Caco-2 (cell line): ENCODE measurements at regions not wholly inside any gene's neighbourhood (a gene's known extent, or its start where the extent isn't known, plus 50 kb on each side); places are given as distances from the start of the nearest gene placed in this dataset.

Experiments
- BruUV-seq: library from RNA; stranded (reverse); fragments of 400-500 nt; replicated peaks from 2 replicates; lab custom pipeline; 2021; lab: Mats Ljungman, UMichigan
- CTCF ChIA-PET: fragments of 300-600 bp; sonication (Branson Sonifier 250); formaldehyde crosslinking; loops from one replicate; lab custom pipeline; 2022; ENCODE audit warnings: antibody characterized with exemption; lab: Charles Lee
- POLR2A ChIA-PET: fragments of 300-600 bp; sonication (Branson Sonifier 250); formaldehyde crosslinking; loops from one replicate; lab custom pipeline; 2022; ENCODE audit warnings: antibody characterized with exemption; lab: Charles Lee
- DNase-seq, 2 experiments: peaks; one replicate each; pipeline versions ENCODE4 v3.0.0 to v3.0.0-alpha.2; 2020 to 2022
- H3K27me3 ChIP-seq: replicated peaks from 2 replicates; pipeline ENCODE4 v1.6.0; 2011; ENCODE audit warnings: low read length; ENCODE audit not compliant: control insufficient read depth, insufficient read depth
- H3K36me3 ChIP-seq: 2 replicates; pipeline ENCODE4 v1.5.1; 2011; ENCODE audit warnings: low read length; ENCODE audit not compliant: control insufficient read depth, insufficient read depth
- H3K4me1 ChIP-seq: fragments of 250-450 bp; sonication (Bioruptor Pico); 2 replicates; pipeline ENCODE4 v1.5.1; 2020; ENCODE audit warnings: mild to moderate bottlenecking
- H3K4me3 ChIP-seq: 2 replicates; pipeline ENCODE4 v1.5.1; 2011; ENCODE audit warnings: low read depth, mild to moderate bottlenecking, control low read depth, low read length
- H3K9me3 ChIP-seq: fragments of 250-450 bp; sonication (Bioruptor Pico); 2 replicates; pipeline ENCODE4 v1.5.1; 2020; ENCODE audit warnings: mild to moderate bottlenecking, moderate library complexity
- H3K27ac Mint-ChIP-seq: one replicate; pipeline ENCODE4 v1.8.0; 2022; ENCODE audit warnings: mixed read lengths; ENCODE audit not compliant: unreplicated experiment
- H3K27me3 Mint-ChIP-seq: one replicate; pipeline ENCODE4 v1.8.0; 2022; ENCODE audit warnings: mixed read lengths; ENCODE audit not compliant: insufficient read depth, unreplicated experiment
- H3K36me3 Mint-ChIP-seq: one replicate; pipeline ENCODE4 v1.8.0; 2022; ENCODE audit warnings: mild to moderate bottlenecking, mixed read lengths; ENCODE audit not compliant: insufficient read depth, unreplicated experiment
- H3K4me1 Mint-ChIP-seq: one replicate; pipeline ENCODE4 v1.8.0; 2022; ENCODE audit warnings: low read depth, mixed read lengths; ENCODE audit not compliant: unreplicated experiment
- H3K4me3 Mint-ChIP-seq: one replicate; pipeline ENCODE4 v1.8.0; 2022; ENCODE audit warnings: mild to moderate bottlenecking, moderate library complexity, mixed read lengths; ENCODE audit not compliant: unreplicated experiment
- H3K9me3 Mint-ChIP-seq: one replicate; pipeline ENCODE4 v1.8.0; 2022; ENCODE audit warnings: mixed read lengths; ENCODE audit not compliant: unreplicated experiment
- CTCF ChIP-seq, 2 experiments: fragments of 200-600 bp in 1 of 2; IDR thresholded peaks; 1 replicate in 1 of 2; 2 replicates in 1 of 2; pipeline versions ENCODE4 v1.5.1 to v1.8.0; 2011 to 2022; ENCODE audit warnings: antibody characterized with exemption in 1 of 2, control low read depth in 1 of 2, inconsistent platforms in 1 of 2, low read depth in 1 of 2, low read length in 1 of 2, mild to moderate bottlenecking in 1 of 2, moderate library complexity in 1 of 2; ENCODE audit not compliant: insufficient read depth in 1 of 2, severe bottlenecking in 1 of 2, unreplicated experiment in 1 of 2
- intact Hi-C: fragments of 100-400 bp; cut with micrococcal nuclease; formaldehyde crosslinking; loops from one replicate; pipeline ENCODE4 v1.10.0; 2022; ENCODE audit not compliant: unreplicated experiment

- ChIA-PET CTCF (no interaction called here), POLR2A (no interaction called here)
- no peaks in the 10 kb centered on the region for H3K4me1 ChIP-seq
- H3K36me3 ChIP-seq, result no peaks in the 10 kb centered on the region
- Mint-ChIP-seq H3K27ac (no peak overlapping the region), H3K4me3 (no peak overlapping the region), H3K27me3 (peaks cover 2% of the 10 kb centered on the region), H3K36me3 (no peaks in the 10 kb centered on the region), H3K4me1 (no peaks in the 10 kb centered on the region), H3K9me3 (no peaks in the 10 kb centered on the region)
- BruUV-seq, result no TSS peak
- no peaks in the 10 kb centered on the region for H3K27me3 ChIP-seq
- no peak for DNase-seq
- intact Hi-C loops, result no loop called here
- no peak for TF ChIP-seq CTCF (IDR thresholded peaks at IDR 0.05; ENCODE audit: insufficient read depth in 1 of 2, low read depth in 1 of 2, low read length in 1 of 2, severe bottlenecking in 1 of 2, unreplicated experiment in 1 of 2)
- H3K4me3 ChIP-seq, result no peak overlapping the region
- H3K9me3 ChIP-seq, result no peaks in the 10 kb centered on the region
Measured at GRCh38 chr3:40739971-40740370, 215.2 kb downstream of the ZNF621 start.

- H3K4me3 Mint-ChIP-seq, result no peak overlapping the region
- peaks cover 2% of the 10 kb centered on the region for H3K27me3 Mint-ChIP-seq
- no peaks in the 10 kb centered on the region for H3K9me3 ChIP-seq
- no peak overlapping the region for H3K4me3 ChIP-seq
- BruUV-seq, result no TSS peak
- no peak for DNase-seq
- intact Hi-C loops, result no loop called here
- no peak for TF ChIP-seq CTCF (IDR thresholded peaks at IDR 0.05; ENCODE audit: insufficient read depth in 1 of 2, low read depth in 1 of 2, low read length in 1 of 2, severe bottlenecking in 1 of 2, unreplicated experiment in 1 of 2)
- H3K36me3 Mint-ChIP-seq, result no peaks in the 10 kb centered on the region
- no peaks in the 10 kb centered on the region for H3K27me3 ChIP-seq
- H3K4me1 Mint-ChIP-seq, result no peaks in the 10 kb centered on the region
- no peaks in the 10 kb centered on the region for H3K9me3 Mint-ChIP-seq
- ChIA-PET CTCF (no interaction called here), POLR2A (no interaction called here)
- no peaks in the 10 kb centered on the region for H3K36me3 ChIP-seq
- no peaks in the 10 kb centered on the region for H3K4me1 ChIP-seq
- no peak overlapping the region for H3K27ac Mint-ChIP-seq
Measured at GRCh38 chr3:40741729-40742128, 217.0 kb downstream of the ZNF621 start.

GRCh38 chr3:40745381-40746106, 220.8 kb downstream of the ZNF621 start:
- H3K4me1 ChIP-seq, result no peaks in the 10 kb centered on the region
- no TSS peak for BruUV-seq
- intact Hi-C loops, result no loop called here
- Mint-ChIP-seq H3K27me3 (peaks cover 1% of the 10 kb centered on the region), H3K27ac (no peak overlapping the region), H3K9me3 (no peaks in the 10 kb centered on the region), H3K4me1 (no peaks in the 10 kb centered on the region), H3K36me3 (no peaks in the 10 kb centered on the region), H3K4me3 (no peak overlapping the region)
- ChIA-PET POLR2A (no interaction called here), CTCF (no interaction called here)
- no peak for TF ChIP-seq CTCF (IDR thresholded peaks at IDR 0.05; ENCODE audit: insufficient read depth in 1 of 2, low read depth in 1 of 2, low read length in 1 of 2, severe bottlenecking in 1 of 2, unreplicated experiment in 1 of 2)
- no peaks in the 10 kb centered on the region for H3K36me3 ChIP-seq
- H3K4me3 ChIP-seq, result no peak overlapping the region
- DNase-seq, result no peak
- no peaks in the 10 kb centered on the region for H3K27me3 ChIP-seq
- no peaks in the 10 kb centered on the region for H3K9me3 ChIP-seq
